ENCODE measurements at regions not wholly inside any gene's neighbourhood (a gene's known extent, or its start where the extent isn't known, plus 50 kb on each side); places are given as distances from the start of the nearest gene placed in this dataset.

DNA sequence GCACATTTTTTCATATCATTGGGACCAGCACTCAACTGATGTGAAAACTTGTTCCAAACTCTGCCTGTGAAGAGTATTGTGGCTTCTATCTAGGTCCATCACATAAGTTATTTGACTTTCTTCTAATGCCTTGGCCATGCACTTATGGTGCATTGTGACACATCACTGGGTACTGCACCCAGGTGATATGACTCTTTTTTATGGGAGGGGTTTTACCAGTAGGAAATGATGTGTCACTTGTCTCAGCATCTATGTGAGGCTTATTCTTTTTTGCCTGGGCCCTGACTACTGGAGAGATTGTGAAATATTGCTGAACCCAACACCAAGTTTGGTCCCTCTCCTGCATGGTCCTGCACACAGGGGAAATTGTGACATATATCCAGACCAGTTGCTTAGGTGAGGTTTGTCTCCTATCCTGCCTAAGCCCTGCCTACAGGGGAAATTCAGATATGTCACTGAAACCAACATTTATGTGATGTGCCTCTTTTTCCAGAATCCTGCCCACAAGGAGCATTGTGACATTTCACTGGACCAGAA, 1001.9 kb upstream of the TSPY4 start:
- TF ChIP-seq, protein P1, sequence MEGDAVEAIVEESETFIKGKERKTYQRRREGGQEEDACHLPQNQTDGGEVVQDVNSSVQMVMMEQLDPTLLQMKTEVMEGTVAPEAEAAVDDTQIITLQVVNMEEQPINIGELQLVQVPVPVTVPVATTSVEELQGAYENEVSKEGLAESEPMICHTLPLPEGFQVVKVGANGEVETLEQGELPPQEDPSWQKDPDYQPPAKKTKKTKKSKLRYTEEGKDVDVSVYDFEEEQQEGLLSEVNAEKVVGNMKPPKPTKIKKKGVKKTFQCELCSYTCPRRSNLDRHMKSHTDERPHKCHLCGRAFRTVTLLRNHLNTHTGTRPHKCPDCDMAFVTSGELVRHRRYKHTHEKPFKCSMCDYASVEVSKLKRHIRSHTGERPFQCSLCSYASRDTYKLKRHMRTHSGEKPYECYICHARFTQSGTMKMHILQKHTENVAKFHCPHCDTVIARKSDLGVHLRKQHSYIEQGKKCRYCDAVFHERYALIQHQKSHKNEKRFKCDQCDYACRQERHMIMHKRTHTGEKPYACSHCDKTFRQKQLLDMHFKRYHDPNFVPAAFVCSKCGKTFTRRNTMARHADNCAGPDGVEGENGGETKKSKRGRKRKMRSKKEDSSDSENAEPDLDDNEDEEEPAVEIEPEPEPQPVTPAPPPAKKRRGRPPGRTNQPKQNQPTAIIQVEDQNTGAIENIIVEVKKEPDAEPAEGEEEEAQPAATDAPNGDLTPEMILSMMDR (IDR thresholded peaks at IDR 0.05) = no peak
- TF ChIP-seq POLR2A (IDR thresholded peaks at IDR 0.05) = no peak

Measured in body of pancreas (tissue), 4 donors.